HCT116 (cell line): ENCODE measurements at regions not wholly inside any gene's neighbourhood (a gene's known extent, or its start where the extent isn't known, plus 50 kb on each side); places are given as distances from the start of the nearest gene placed in this dataset.

ENCODE experiments used
- ATF3 ChIP-seq: IDR thresholded peaks from 2 replicates; pipeline ENCODE4 v1.6.1; 2012
- EZH2 ChIP-seq: fragments of 200-600 bp; sonication (generic); IDR thresholded peaks from 2 replicates; pipeline ENCODE4 v1.6.1; 2017; ENCODE audit warnings: antibody characterized with exemption, mixed run types
- POLR2A ChIP-seq: IDR thresholded peaks from 2 replicates; pipeline ENCODE4 v1.7.0; 2011; ENCODE audit warnings: borderline replicate concordance; ENCODE audit not compliant: insufficient read depth, insufficient read length; ENCODE audit errors: extremely low read depth
- TF ChIP-seq, protein P1 (sequence below), 3 experiments: fragments of 200-600 bp in 1 of 3; sonication (generic) in 1 of 3; IDR thresholded peaks in 2 of 3; conservative IDR thresholded peaks in 1 of 3; 2 replicates each; pipeline ENCODE4 v1.5.1; 2012 to 2017; ENCODE audit warnings: low read depth in 2 of 3, low read length in 2 of 3, antibody characterized with exemption in 1 of 3, borderline replicate concordance in 1 of 3, control low read depth in 1 of 3, mild to moderate bottlenecking in 1 of 3, mixed read lengths in 1 of 3, mixed run types in 1 of 3, moderate library complexity in 1 of 3; ENCODE audit not compliant: insufficient read depth in 1 of 3
- TF ChIP-seq, protein P2 (sequence below): IDR thresholded peaks from 2 replicates; pipeline ENCODE4 v1.6.1; 2012; ENCODE audit warnings: low read depth

DNA sequence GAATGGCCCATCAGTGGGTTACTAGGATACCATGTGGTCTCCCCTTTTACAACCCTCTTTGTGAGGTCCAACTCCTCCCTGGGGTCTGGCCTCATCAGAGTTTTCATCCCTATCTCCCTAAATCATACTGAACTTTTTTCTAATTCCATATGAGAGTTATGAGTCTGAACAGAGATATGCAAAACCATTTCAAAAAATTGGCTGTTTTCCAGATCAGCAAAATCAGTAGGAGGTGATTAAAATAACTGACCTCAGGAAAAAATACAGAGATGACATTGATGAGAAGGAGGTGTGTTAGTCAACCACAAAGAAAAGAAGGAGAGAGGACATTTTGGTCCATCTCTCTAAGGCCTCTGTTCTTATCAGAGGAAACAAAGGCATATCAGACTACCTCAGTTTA is 200.8 kb upstream of the CFAP20DC start:
- TF ChIP-seq, protein P1, sequence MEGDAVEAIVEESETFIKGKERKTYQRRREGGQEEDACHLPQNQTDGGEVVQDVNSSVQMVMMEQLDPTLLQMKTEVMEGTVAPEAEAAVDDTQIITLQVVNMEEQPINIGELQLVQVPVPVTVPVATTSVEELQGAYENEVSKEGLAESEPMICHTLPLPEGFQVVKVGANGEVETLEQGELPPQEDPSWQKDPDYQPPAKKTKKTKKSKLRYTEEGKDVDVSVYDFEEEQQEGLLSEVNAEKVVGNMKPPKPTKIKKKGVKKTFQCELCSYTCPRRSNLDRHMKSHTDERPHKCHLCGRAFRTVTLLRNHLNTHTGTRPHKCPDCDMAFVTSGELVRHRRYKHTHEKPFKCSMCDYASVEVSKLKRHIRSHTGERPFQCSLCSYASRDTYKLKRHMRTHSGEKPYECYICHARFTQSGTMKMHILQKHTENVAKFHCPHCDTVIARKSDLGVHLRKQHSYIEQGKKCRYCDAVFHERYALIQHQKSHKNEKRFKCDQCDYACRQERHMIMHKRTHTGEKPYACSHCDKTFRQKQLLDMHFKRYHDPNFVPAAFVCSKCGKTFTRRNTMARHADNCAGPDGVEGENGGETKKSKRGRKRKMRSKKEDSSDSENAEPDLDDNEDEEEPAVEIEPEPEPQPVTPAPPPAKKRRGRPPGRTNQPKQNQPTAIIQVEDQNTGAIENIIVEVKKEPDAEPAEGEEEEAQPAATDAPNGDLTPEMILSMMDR (IDR thresholded peaks at IDR 0.05 in 2 of 3, conservative IDR thresholded peaks at IDR 0.05 in 1 of 3; ENCODE audit: borderline replicate concordance in 1 of 3, insufficient read depth in 1 of 3, low read depth in 2 of 3, low read length in 2 of 3): no peak
- TF ChIP-seq EZH2 (no peak), ATF3 (no peak), POLR2A (no peak)
- TF ChIP-seq, protein P2, sequence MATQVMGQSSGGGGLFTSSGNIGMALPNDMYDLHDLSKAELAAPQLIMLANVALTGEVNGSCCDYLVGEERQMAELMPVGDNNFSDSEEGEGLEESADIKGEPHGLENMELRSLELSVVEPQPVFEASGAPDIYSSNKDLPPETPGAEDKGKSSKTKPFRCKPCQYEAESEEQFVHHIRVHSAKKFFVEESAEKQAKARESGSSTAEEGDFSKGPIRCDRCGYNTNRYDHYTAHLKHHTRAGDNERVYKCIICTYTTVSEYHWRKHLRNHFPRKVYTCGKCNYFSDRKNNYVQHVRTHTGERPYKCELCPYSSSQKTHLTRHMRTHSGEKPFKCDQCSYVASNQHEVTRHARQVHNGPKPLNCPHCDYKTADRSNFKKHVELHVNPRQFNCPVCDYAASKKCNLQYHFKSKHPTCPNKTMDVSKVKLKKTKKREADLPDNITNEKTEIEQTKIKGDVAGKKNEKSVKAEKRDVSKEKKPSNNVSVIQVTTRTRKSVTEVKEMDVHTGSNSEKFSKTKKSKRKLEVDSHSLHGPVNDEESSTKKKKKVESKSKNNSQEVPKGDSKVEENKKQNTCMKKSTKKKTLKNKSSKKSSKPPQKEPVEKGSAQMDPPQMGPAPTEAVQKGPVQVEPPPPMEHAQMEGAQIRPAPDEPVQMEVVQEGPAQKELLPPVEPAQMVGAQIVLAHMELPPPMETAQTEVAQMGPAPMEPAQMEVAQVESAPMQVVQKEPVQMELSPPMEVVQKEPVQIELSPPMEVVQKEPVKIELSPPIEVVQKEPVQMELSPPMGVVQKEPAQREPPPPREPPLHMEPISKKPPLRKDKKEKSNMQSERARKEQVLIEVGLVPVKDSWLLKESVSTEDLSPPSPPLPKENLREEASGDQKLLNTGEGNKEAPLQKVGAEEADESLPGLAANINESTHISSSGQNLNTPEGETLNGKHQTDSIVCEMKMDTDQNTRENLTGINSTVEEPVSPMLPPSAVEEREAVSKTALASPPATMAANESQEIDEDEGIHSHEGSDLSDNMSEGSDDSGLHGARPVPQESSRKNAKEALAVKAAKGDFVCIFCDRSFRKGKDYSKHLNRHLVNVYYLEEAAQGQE: no peak
